ENCODE measurements at regions not wholly inside any gene's neighbourhood (a gene's known extent, or its start where the extent isn't known, plus 50 kb on each side); places are given as distances from the start of the nearest gene placed in this dataset.

GRCh38 chr22:44616882-44617655, 84.9 kb upstream of the PRR5 start (continued):
- TF ChIP-seq ZBTB40 (IDR thresholded peaks at IDR 0.05; ENCODE audit: borderline replicate concordance) (no peak), SUPT20H (IDR thresholded peaks at IDR 0.05; ENCODE audit: borderline replicate concordance, control insufficient read depth, low read depth, low read length) (no peak), PKNOX1 (IDR thresholded peaks at IDR 0.05) (no peak), DPF2 (IDR thresholded peaks at IDR 0.05) (no peak)

GRCh38 chr22:44616461-44616860, 85.5 kb upstream of the PRR5 start:
- WGBS (ENCODE audit: insufficient coverage, insufficient replicate concordance, low lambda C conversion rate, missing lambda C conversion rate): 67% methylated on average over 9 of the region's 9 CpGs
- ChIA-PET SMC1A (ENCODE audit: uncharacterized antibody, unreplicated experiment) (no interaction called here), POLR2A (no interaction called here), RAD21 (ENCODE audit: unreplicated experiment) (no interaction called here), CTCF (no interaction called here)
- H3K4me3 ChIP-seq: no peak overlapping the region
- no peaks in the 10 kb centered on the region for H3K36me3 ChIP-seq (ENCODE audit: control insufficient read depth in 2 of 2, insufficient read depth in 2 of 2, low read length in 1 of 2)
- no peaks in the 10 kb centered on the region for H3K4me1 ChIP-seq (ENCODE audit: control insufficient read depth, insufficient read depth, low read length)
- ATAC-seq (no peak), DNase-seq (ENCODE audit: low read depth, low spot score) (no peak), FAIRE-seq (no peak)
- BruUV-seq (replicated peaks): no TSS peak
- intact Hi-C loops (cut with micrococcal nuclease; ENCODE audit: unreplicated experiment): no loop called here
- no peak overlapping the region for H3K27ac ChIP-seq (ENCODE audit: control insufficient read depth, insufficient read depth)
- no peak overlapping the region for H3K4me2 ChIP-seq (ENCODE audit: control insufficient read depth, insufficient read depth)
- H4K20me1 ChIP-seq (ENCODE audit: control insufficient read depth, insufficient read depth): no peaks in the 10 kb centered on the region
- peaks cover 3% of the 10 kb centered on the region; the same call in 2 of the 3 replicates for H3K9me3 ChIP-seq (replicated peaks; ENCODE audit: control insufficient read depth, insufficient read depth, low read length)
- no peaks in the 10 kb centered on the region; a peak in 2 of 4 replicates for H3K27me3 ChIP-seq (replicated peaks in 1 of 2; ENCODE audit: control insufficient read depth in 2 of 2, insufficient read depth in 2 of 2, low read length in 1 of 2)
- in situ Hi-C loops (cut with MboI): no loop called here
- no peaks in the 10 kb centered on the region for H3K79me2 ChIP-seq (ENCODE audit: control insufficient read depth, insufficient read depth, low read length)
- no peak overlapping the region for H3K9ac ChIP-seq (ENCODE audit: control insufficient read depth, insufficient read depth, low read length)
- no peak overlapping the region for H2AFZ ChIP-seq (ENCODE audit: control insufficient read depth, low read depth, low read length)
- TF ChIP-seq ZBTB4 (CRISPR knock-in tag; IDR thresholded peaks at IDR 0.05): no peak
- TF ChIP-seq ATF2 (IDR thresholded peaks at IDR 0.05; ENCODE audit: low read length): no peak
- no peak for TF ChIP-seq BACH1 (IDR thresholded peaks at IDR 0.05; ENCODE audit: borderline replicate concordance)
- no peak for TF ChIP-seq JUNB (IDR thresholded peaks at IDR 0.05)
- no peak for TF ChIP-seq ZNF274 (IDR thresholded peaks at IDR 0.05; ENCODE audit: insufficient read depth, insufficient read length)
- no peak for TF ChIP-seq NR2C1 (IDR thresholded peaks at IDR 0.05)
- no peak for TF ChIP-seq NRF1 (conservative IDR thresholded peaks at IDR 0.05; ENCODE audit: low read depth, low read length)
